IPS-NIHi7 (cell line): ENCODE measurements at regions not wholly inside any gene's neighbourhood (a gene's known extent, or its start where the extent isn't known, plus 50 kb on each side); places are given as distances from the start of the nearest gene placed in this dataset.
"Not testable (repeated sequence)": the region's sequence is repeated elsewhere in the genome, so short reads cannot be mapped to it uniquely, and the experiment has no call there.

Experiments used
- DNase-seq: peaks from one replicate; pipeline ENCODE4 v3.0.0; 2012; ENCODE audit warnings: mixed read lengths; ENCODE audit errors: extremely low spot score

- DNase-seq = no peak
Observed at GRCh38 chr7:89771003-89771636, 383.1 kb upstream of the STEAP1 start.

GRCh38 chr7:89772276-89772675 is 382.0 kb upstream of the STEAP1 start:
- no peak for DNase-seq

DNA sequence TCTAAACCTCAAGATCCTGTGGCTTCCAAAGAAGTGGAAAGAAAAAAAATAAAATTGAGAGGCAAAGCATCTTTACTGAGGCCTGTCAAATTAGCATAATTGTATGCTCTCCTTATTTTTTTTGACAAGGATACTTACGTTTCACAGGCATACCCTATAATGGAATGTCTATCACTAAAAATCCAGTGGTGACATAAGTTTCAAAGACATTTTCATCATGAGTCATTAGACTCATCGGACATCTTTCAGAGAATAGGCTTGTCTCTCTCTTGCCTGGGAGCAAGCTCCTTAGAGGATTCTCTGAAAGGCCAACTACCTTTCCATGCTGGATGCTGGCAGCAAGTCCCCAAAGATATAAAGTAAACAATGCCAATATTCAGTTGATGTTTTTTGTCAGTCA is 380.7 kb upstream of the STEAP1 start:
- DNase-seq = no peak

GRCh38 chr7:89775459-89775858 is 378.8 kb upstream of the STEAP1 start:
- DNase-seq = no peak

GRCh38 chr7:89776980-89777379 is 377.3 kb upstream of the STEAP1 start:
- no peak for DNase-seq

- no peak for DNase-seq
Observed at GRCh38 chr7:89777499-89777898, 376.8 kb upstream of the STEAP1 start.

- DNase-seq = no peak
Observed at GRCh38 chr7:89780291-89780690, 374.0 kb upstream of the STEAP1 start.

GRCh38 chr7:89796481-89796880 is 357.8 kb upstream of the STEAP1 start:
- no peak for DNase-seq

DNA sequence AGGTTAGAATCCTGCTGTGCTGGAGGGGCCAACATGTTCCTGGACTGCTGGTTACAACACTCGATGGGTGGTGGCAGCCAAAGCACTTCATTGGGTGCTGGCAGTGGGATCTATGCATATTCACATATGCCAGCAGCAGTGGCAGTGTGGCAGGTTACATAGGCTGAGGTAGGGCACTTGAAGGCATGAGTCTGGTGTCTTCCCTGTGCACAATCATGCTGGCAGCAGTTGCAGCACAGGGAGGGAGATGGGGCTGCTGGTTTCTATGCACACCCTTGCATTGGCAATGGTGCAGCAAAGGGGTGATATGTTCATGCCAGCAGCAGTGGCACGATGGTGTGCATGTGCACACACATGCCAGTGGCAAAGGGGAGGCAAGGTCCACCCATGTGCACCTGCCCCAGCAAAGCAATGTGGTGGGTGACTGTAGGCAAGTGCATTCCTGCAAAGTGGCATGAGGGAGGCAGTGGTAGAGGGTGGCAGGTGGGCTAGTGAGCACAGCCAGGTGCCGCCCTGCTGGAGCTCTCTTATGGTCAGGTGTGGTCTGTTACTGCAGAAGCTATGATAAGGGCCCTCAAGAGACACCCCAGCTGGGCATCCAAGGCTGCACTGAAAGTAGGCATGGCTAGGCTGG is 356.2 kb upstream of the STEAP1 start:
- no peak for DNase-seq

DNA sequence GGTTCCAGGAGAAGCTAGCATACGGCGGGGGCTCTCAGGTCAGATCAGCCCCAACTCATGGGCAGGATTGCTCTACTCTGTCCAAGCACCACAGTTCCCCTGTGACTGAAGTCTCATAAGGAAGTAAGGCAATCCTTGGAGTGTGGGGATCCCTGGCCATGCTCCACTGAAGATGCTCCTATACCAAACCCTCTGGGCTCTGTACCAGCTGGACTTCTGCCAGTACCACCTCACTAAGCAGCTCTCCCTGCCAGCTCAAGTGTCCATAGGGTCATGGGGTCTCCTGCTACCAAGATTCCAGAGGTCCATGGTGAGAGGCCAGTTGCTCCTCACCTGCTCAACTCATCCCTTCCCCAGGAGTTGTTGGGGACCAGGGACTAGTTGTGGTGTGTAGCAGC is 355.7 kb upstream of the STEAP1 start:
- no peak for DNase-seq

DNA sequence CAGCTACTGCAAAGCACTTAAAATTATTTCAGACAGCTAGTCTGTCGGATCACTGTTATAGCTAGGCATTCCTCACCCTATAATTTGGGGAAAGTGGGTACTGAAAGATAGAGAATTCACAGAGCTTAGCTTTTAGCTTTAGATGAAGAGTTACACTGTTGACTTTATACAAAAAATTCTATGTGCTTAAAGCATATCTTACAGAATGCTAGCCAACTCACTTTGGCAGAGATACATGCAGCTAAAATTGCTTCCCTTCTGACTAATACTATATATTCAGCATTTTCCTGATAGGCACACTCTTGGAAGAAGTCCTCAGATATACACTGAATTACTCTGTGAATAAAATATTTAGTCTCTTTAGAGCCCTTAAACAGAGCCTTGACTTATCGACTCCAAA is 353.5 kb upstream of the STEAP1 start:
- no peak for DNase-seq

DNA sequence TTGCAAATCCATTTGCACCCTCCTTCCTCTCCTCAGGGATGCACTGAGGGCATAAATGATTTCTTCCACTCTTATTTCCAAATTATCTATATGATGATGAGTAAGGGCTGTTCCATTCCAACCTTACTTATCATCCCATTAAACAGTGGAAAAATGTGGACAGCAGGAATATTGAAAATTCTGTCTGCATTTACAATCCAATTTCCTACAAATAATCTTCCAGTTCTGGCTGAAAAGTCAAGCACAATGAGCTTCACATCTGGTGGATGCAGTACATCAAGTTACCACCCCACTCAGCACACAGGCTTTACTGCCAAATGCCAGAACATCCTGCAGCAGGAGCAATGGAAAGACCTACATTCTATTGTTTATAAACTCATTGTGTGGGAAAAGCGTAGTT is 345.0 kb upstream of the STEAP1 start:
- DNase-seq = no peak

GRCh38 chr7:89813081-89813480 is 341.2 kb upstream of the STEAP1 start:
- no peak for DNase-seq

DNA sequence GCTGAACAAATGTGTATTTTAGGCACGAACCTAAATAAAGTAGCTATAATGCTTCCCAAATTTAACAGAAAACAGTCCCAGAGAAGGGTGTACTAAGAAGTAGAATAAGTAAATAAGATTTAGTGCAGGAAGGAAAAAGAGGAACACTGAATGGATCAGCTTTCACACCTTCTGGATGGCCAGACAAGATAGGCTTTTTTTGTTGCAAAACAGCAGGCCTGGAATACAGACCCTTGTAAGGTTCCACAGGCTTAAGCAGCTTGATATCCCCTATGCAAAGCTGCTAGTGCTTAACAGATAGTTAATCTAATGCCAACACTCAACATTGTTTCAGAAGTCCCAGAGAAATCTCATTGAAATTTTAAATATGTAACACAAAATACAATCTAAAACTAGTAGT is 328.1 kb upstream of the STEAP1 start:
- no peak for DNase-seq

GRCh38 chr7:89826557-89826956 is 327.7 kb upstream of the STEAP1 start:
- DNase-seq = no peak

- no peak for DNase-seq
Observed at GRCh38 chr7:89837515-89837914, 316.8 kb upstream of the STEAP1 start.

GRCh38 chr7:89839329-89839728 is 314.9 kb upstream of the STEAP1 start:
- no peak for DNase-seq

- DNase-seq = no peak
Observed at GRCh38 chr7:89845952-89846351, 308.3 kb upstream of the STEAP1 start.

DNA sequence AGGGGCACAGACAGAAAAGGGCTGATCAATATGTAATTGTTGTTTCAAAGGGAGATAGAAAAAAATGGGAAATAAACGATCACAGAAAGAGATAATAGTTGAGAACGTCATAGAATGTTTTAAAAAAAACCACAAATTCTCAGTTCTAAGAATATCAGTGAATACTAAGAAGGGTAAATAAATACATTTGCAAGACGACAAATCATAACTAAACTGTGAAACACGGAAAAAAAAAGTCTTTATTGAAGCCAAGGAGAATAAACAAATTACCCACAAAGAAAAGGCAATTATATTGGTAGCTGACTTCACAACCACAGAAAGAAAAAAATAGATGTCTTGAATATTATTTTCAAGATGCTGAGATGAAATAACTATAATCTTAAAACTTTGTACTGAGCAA is 305.2 kb upstream of the STEAP1 start:
- no peak for DNase-seq

- DNase-seq = not testable (repeated sequence)
Observed at GRCh38 chr7:89857053-89857452, 297.2 kb upstream of the STEAP1 start.

GRCh38 chr7:89857767-89858166 is 296.5 kb upstream of the STEAP1 start:
- no peak for DNase-seq

DNA sequence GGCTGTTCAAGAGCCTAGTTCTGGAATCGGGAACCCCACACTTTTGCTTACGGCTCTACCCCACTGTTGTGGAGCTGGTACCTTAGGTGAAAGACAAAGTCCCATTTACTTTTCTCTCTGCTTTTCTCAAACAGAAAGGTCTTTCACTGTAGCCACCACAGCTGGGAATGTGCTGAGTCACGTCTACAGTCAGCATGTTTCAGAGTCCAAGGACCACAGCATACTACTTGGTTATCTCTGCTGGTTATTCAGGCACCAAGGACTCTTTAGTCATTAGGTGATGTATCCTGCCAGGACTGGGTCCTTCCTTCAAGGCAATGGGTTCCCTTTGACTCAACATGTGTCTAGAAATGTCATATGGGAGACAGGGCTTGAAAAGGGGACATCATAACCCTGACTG is 266.8 kb upstream of the STEAP1 start:
- no peak for DNase-seq

DNA sequence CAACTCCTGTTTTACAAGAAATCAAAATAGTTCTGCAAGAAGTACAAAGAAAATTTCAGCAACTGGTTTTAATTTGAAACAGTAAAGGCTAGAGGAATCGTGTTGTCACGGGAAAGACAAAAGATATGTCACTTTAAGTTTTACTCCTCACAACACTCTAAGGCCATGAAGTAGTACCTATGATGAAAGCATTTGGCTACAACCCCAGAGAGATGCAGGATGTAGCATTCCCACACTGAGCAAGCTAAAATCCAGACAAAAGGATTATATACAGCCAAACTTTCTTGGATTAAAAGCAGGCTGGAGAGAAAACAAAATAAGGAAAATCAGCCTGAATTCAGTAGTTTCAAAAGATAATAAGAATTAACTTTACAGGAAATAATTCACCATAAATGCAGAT is 245.5 kb upstream of the STEAP1 start:
- DNase-seq = no peak

DNA sequence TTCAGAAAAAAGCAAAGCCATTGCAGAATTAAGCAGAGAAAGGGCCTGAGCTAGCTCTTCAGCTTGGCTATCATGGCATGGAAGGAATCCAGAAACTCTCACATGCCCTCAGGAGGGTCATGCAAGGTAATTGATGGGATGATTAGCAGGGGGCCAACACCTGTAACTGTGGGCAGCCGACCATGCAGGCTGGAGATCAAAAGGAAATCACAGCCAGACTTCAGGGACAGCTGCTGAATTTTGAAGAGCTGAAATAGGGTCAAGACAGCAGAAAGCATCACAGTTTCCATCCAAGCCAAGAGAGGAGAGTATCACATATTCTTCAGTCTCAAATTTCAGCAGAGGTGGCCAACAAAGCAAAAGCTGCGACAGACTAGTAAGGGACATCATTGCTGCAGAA is 239.6 kb upstream of the STEAP1 start:
- DNase-seq = peak; percentile 20
